OCI-LY3 (cell line): ENCODE measurements at regions not wholly inside any gene's neighbourhood (a gene's known extent, or its start where the extent isn't known, plus 50 kb on each side); places are given as distances from the start of the nearest gene placed in this dataset.

ENCODE experiments used
- H2AFZ ChIP-seq: fragments of 200-600, 300-600 bp; shearing (Covaris generic); 2 replicates; pipeline ENCODE4 v1.6.0; 2014; ENCODE audit warnings: antibody characterized with exemption, low read depth, low read length
- H3K27ac ChIP-seq: fragments of 200-600, 300-600 bp; sonication (generic); 2 replicates; pipeline ENCODE4 v1.5.1; 2014; ENCODE audit warnings: mild to moderate bottlenecking, low read length, moderate library complexity, mixed read lengths
- H3K27me3 ChIP-seq: fragments of 200-600, 300-600 bp; sonication (generic); 2 replicates; pipeline ENCODE4 v1.6.1; 2014; ENCODE audit warnings: low read depth, low read length, mixed read lengths
- H3K36me3 ChIP-seq: fragments of 200-600, 300-600 bp; sonication (generic); replicated peaks from 2 replicates; pipeline ENCODE3; 2014; ENCODE audit warnings: low read depth, low read length, mixed read lengths
- H3K4me1 ChIP-seq: fragments of 300-600, 200-600 bp; sonication (generic); 2 replicates; pipeline ENCODE4 v1.6.1; 2014; ENCODE audit warnings: low read length, mixed read lengths
- H3K4me2 ChIP-seq: fragments of 200-600, 300-600 bp; sonication (generic); 2 replicates; pipeline ENCODE4 v1.6.1; 2014; ENCODE audit warnings: low read length, mixed read lengths
- H3K4me3 ChIP-seq: fragments of 300-600, 200-600 bp; sonication (generic); 2 replicates; pipeline ENCODE4 v1.5.1; 2014; ENCODE audit warnings: antibody characterized with exemption, mild to moderate bottlenecking, low read length, moderate library complexity
- H3K79me2 ChIP-seq: fragments of 300-600, 200-600 bp; shearing (Covaris generic); 2 replicates; pipeline ENCODE4 v1.6.1; 2014; ENCODE audit warnings: mild to moderate bottlenecking, low read length, mixed read lengths
- H3K9ac ChIP-seq: fragments of 300-600, 200-600 bp; shearing (Covaris generic); 2 replicates; pipeline ENCODE4 v1.6.0; 2014; ENCODE audit warnings: mild to moderate bottlenecking, low read length, moderate library complexity
- H3K9me3 ChIP-seq: fragments of 200-600, 300-600 bp; shearing (Covaris generic); 2 replicates; pipeline ENCODE4 v1.6.1; 2014; ENCODE audit warnings: low read length, mixed read lengths; ENCODE audit not compliant: insufficient read depth
- H4K20me1 ChIP-seq: fragments of 200-600, 300-600 bp; sonication (generic); 2 replicates; pipeline ENCODE4 v1.6.1; 2016; ENCODE audit warnings: low read length, mixed read lengths; ENCODE audit not compliant: insufficient read depth
- EZH2phosphoT487 ChIP-seq: fragments of 200-600 bp; shearing (Covaris generic); IDR thresholded peaks from 2 replicates; pipeline ENCODE4 v1.6.1; 2018; ENCODE audit warnings: antibody characterized with exemption, mixed run types, low read depth
- TF ChIP-seq, protein P1 (sequence below): fragments of 200-600, 300-600 bp; sonication (generic); IDR thresholded peaks from 2 replicates; pipeline ENCODE4 v1.5.1; 2014; ENCODE audit warnings: antibody characterized with exemption, low read length, low read depth

DNA sequence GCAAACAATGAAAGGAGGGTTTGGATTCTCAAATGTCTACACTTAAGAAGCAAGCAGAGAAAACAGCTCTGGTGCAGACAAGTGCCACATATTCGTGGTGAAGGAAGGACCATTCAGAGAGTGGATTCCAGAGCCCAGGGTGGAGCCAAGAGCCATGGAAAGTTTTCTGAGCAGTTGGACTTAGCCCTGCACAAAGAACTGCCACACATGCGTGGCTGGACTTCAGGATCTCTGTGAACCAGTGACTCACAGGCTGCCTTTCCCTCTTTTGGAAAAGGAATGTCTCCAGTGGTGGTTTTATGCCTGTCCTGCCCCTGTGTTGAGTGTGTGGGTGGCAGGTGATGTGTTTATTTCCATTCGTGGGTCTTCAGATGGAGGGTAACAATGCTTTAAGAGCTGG lies 489.5 kb downstream of the CDH26 start:
- Histone ChIP-seq H3K4me1 (no peaks in the 10 kb centered on the region), H4K20me1 (no peaks in the 10 kb centered on the region), H3K79me2 (no peaks in the 10 kb centered on the region), H3K36me3 (no peaks in the 10 kb centered on the region), H3K4me2 (no peak overlapping the region), H3K4me3 (no peak overlapping the region), H3K27me3 (0 out of 2 replicates have a peak, but pooled peaks cover 7% of the 10 kb centered on the region), H3K9ac (no peak overlapping the region), H2AFZ (no peak overlapping the region), H3K9me3 (no peaks in the 10 kb centered on the region), H3K27ac (no peak overlapping the region)
- TF ChIP-seq, protein P1, sequence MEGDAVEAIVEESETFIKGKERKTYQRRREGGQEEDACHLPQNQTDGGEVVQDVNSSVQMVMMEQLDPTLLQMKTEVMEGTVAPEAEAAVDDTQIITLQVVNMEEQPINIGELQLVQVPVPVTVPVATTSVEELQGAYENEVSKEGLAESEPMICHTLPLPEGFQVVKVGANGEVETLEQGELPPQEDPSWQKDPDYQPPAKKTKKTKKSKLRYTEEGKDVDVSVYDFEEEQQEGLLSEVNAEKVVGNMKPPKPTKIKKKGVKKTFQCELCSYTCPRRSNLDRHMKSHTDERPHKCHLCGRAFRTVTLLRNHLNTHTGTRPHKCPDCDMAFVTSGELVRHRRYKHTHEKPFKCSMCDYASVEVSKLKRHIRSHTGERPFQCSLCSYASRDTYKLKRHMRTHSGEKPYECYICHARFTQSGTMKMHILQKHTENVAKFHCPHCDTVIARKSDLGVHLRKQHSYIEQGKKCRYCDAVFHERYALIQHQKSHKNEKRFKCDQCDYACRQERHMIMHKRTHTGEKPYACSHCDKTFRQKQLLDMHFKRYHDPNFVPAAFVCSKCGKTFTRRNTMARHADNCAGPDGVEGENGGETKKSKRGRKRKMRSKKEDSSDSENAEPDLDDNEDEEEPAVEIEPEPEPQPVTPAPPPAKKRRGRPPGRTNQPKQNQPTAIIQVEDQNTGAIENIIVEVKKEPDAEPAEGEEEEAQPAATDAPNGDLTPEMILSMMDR: no peak
- TF ChIP-seq EZH2phosphoT487: no peak

DNA sequence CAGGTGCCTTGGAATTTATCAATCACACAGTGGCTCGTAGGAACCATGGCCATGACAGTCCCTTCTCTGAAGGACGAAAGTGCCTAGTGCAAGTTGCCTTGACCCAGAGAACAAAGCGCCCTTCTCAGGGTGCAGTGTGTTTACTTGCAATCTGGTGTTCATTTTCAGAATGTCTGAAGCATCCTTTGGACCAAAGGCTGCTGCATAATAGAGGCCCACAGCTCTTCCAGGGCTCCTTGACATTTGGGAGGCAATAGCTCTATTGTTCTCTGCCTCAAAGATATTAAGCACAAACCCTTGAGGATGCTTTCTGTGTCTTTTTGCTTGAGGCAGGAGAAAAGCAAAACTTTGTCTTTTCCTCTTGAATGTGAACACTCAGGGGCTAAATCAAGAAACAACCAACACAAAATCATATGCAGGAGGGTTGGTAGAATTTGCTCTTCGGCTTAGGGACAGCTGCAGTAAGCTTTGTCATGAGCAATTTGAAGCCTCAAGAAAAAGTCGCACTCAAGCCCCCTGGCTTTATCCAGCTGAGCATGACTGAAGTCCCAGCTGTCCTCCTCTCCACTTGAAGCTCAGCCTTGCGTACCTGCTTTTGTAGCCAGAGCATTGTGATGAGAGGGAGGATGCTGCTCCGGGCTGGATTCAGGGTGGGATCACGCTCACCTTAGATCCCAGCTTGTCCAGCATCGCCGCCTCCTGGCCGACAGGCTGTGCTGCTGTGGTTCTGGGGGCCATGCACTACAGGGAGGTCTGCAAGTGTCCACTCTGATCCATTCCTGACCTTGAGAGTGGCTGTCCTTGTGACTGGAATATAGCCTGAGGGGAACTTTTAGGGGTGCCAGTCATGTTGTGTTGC lies 495.4 kb downstream of the CDH26 start:
- no peaks in the 10 kb centered on the region for H3K79me2 ChIP-seq
- H3K4me2 ChIP-seq: no peak overlapping the region
- no peaks in the 10 kb centered on the region for H3K4me1 ChIP-seq
- H3K9ac ChIP-seq: no peak overlapping the region
- no peaks in the 10 kb centered on the region for H3K36me3 ChIP-seq
- H3K9me3 ChIP-seq: no peaks in the 10 kb centered on the region
- no peak overlapping the region for H3K4me3 ChIP-seq
- H2AFZ ChIP-seq: no peak overlapping the region
- TF ChIP-seq, protein P1: no peak
- TF ChIP-seq EZH2phosphoT487: no peak
- H3K27me3 ChIP-seq: 0 out of 2 replicates have a peak, but pooled peaks cover 3% of the 10 kb centered on the region
- no peak overlapping the region for H3K27ac ChIP-seq
- no peaks in the 10 kb centered on the region for H4K20me1 ChIP-seq

DNA sequence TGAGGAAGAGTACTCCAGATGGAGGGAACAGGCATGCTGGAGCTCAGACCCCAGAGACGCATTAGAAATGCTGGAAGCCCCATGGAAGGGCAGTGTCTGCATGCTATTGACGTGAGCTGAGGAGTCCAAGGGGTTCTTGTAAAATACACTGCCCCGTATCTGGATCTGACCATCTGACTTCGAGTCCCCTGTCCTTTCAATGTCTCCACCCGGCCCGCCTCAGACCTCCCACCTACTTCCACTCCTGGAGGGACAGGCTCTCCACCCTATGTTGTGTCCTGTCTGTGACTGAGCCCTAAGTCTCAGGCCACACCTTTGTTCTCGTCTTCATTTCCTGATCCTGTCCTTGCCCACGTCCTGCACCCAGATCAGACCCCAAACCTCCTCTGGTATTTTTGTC lies 496.3 kb downstream of the CDH26 start:
- no peak overlapping the region for H3K27ac ChIP-seq
- no peaks in the 10 kb centered on the region for H4K20me1 ChIP-seq
- no peaks in the 10 kb centered on the region for H3K36me3 ChIP-seq
- no peaks in the 10 kb centered on the region for H3K4me1 ChIP-seq
- H3K4me3 ChIP-seq: no peak overlapping the region
- no peak overlapping the region for H3K4me2 ChIP-seq
- no peaks in the 10 kb centered on the region for H3K9me3 ChIP-seq
- TF ChIP-seq, protein P1: no peak
- TF ChIP-seq EZH2phosphoT487: no peak
- H3K79me2 ChIP-seq: no peaks in the 10 kb centered on the region
- H2AFZ ChIP-seq: no peak overlapping the region
- H3K9ac ChIP-seq: no peak overlapping the region
- no peaks in the 10 kb centered on the region for H3K27me3 ChIP-seq

DNA sequence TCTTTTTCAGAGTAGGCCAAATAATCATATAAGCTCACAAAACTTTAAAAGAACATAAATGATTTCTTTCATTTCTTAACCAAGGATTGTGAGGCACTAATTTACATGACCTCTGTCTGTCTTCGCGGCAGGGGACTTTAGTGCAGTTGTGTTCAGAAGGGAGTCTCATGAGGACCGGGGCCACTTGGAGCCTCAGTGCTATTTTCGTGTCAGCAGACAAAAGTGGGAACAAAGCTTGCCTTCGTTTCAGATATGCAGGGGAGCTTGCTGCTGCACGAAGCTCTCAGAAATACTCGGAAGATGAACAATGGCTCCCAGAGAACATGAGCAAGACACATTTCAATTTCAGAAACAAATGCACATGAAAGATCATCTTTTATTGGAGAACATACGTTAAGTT lies 497.0 kb downstream of the CDH26 start:
- Histone ChIP-seq H3K4me1 (no peaks in the 10 kb centered on the region), H3K27me3 (no peaks in the 10 kb centered on the region)

More for the DNA sequence above, 497.0 kb downstream of the CDH26 start:
- no peaks in the 10 kb centered on the region for H3K36me3 ChIP-seq
- H3K4me3 ChIP-seq: no peak overlapping the region
- H3K9me3 ChIP-seq: no peaks in the 10 kb centered on the region
- H3K9ac ChIP-seq: no peak overlapping the region
- H2AFZ ChIP-seq: no peak overlapping the region
- no peaks in the 10 kb centered on the region for H3K79me2 ChIP-seq
- H3K27ac ChIP-seq: no peak overlapping the region
- H4K20me1 ChIP-seq: no peaks in the 10 kb centered on the region
- H3K4me2 ChIP-seq: no peak overlapping the region
- no peak for TF ChIP-seq EZH2phosphoT487
- TF ChIP-seq, protein P1: no peak
